ENCODE measurements at regions not wholly inside any gene's neighbourhood (a gene's known extent, or its start where the extent isn't known, plus 50 kb on each side); places are given as distances from the start of the nearest gene placed in this dataset.

GRCh38 chr6:73965539-73966029 lies 269.6 kb downstream of the CD109 start:
- DNase-seq (no peak), ATAC-seq (no peak)
- Histone ChIP-seq H3K4me3 (no peak overlapping the region), H3K36me3 (no peaks in the 10 kb centered on the region), H3K27ac (no peak overlapping the region), H3K9me3 (no peaks in the 10 kb centered on the region), H3K4me1 (no peaks in the 10 kb centered on the region), H3K27me3 (ENCODE audit: low read depth) (no peaks in the 10 kb centered on the region)
- intact Hi-C loops (cut with DNase I) = no loop called here
- no peak for TF ChIP-seq CTCF (IDR thresholded peaks at IDR 0.05)

GRCh38 chr6:73964241-73964854 lies 268.3 kb downstream of the CD109 start:
- TF ChIP-seq CTCF (IDR thresholded peaks at IDR 0.05) = no peak
- no peak overlapping the region for H3K4me3 ChIP-seq
- ATAC-seq = no peak
- H3K36me3 ChIP-seq = no peaks in the 10 kb centered on the region
- H3K27ac ChIP-seq = no peak overlapping the region
- no peaks in the 10 kb centered on the region for H3K9me3 ChIP-seq
- H3K4me1 ChIP-seq = no peaks in the 10 kb centered on the region
- H3K27me3 ChIP-seq (ENCODE audit: low read depth) = no peaks in the 10 kb centered on the region
- no peak for DNase-seq
- intact Hi-C loops (cut with DNase I) = no loop called here

GRCh38 chr6:73962884-73963283 lies 266.9 kb downstream of the CD109 start:
- Histone ChIP-seq H3K27ac (no peak overlapping the region), H3K9me3 (no peaks in the 10 kb centered on the region), H3K36me3 (no peaks in the 10 kb centered on the region), H3K4me3 (no peak overlapping the region), H3K4me1 (no peaks in the 10 kb centered on the region), H3K27me3 (ENCODE audit: low read depth) (no peaks in the 10 kb centered on the region)
- TF ChIP-seq CTCF (IDR thresholded peaks at IDR 0.05) = no peak
- ATAC-seq = no peak
- intact Hi-C loops (cut with DNase I) = no loop called here
- DNase-seq = no peak

GRCh38 chr6:73956305-73956704 lies 260.3 kb downstream of the CD109 start:
- Histone ChIP-seq H3K27ac (no peak overlapping the region), H3K9me3 (no peaks in the 10 kb centered on the region), H3K27me3 (ENCODE audit: low read depth) (no peaks in the 10 kb centered on the region), H3K36me3 (no peaks in the 10 kb centered on the region), H3K4me3 (no peak overlapping the region), H3K4me1 (no peaks in the 10 kb centered on the region)
- no peak for TF ChIP-seq CTCF (IDR thresholded peaks at IDR 0.05)
- intact Hi-C loops (cut with DNase I) = no loop called here
- no peak for ATAC-seq
- no peak for DNase-seq

GRCh38 chr6:73955800-73956199 lies 259.8 kb downstream of the CD109 start:
- Histone ChIP-seq H3K27ac (no peak overlapping the region), H3K9me3 (no peaks in the 10 kb centered on the region), H3K4me1 (no peaks in the 10 kb centered on the region), H3K4me3 (no peak overlapping the region), H3K36me3 (no peaks in the 10 kb centered on the region), H3K27me3 (ENCODE audit: low read depth) (no peaks in the 10 kb centered on the region)
- intact Hi-C loops (cut with DNase I) = no loop called here
- ATAC-seq (no peak), DNase-seq (no peak)
- TF ChIP-seq CTCF (IDR thresholded peaks at IDR 0.05) = no peak
